ENCODE measurements at regions not wholly inside any gene's neighbourhood (a gene's known extent, or its start where the extent isn't known, plus 50 kb on each side); places are given as distances from the start of the nearest gene placed in this dataset.
"Not testable (repeated sequence)": the region's sequence is repeated elsewhere in the genome, so short reads cannot be mapped to it uniquely, and the experiment has no call there.

GRCh38 chr2:16382451-16382850, 283.2 kb downstream of the CYRIA start:
- no peak for ATAC-seq
- no peak for TF ChIP-seq ARNTL (CRISPR knock-in tag; IDR thresholded peaks at IDR 0.05; ENCODE audit: borderline replicate concordance, low read depth)
- TF ChIP-seq, protein P1, sequence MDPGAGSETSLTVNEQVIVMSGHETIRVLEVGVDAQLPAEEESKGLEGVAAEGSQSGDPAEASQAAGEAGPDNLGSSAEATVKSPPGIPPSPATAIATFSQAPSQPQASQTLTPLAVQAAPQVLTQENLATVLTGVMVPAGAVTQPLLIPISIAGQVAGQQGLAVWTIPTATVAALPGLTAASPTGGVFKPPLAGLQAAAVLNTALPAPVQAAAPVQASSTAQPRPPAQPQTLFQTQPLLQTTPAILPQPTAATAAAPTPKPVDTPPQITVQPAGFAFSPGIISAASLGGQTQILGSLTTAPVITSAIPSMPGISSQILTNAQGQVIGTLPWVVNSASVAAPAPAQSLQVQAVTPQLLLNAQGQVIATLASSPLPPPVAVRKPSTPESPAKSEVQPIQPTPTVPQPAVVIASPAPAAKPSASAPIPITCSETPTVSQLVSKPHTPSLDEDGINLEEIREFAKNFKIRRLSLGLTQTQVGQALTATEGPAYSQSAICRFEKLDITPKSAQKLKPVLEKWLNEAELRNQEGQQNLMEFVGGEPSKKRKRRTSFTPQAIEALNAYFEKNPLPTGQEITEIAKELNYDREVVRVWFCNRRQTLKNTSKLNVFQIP (CRISPR knock-in tag; IDR thresholded peaks at IDR 0.05; ENCODE audit: borderline replicate concordance, low read depth), result no peak
- TF ChIP-seq ZNF8 (CRISPR knock-in tag; IDR thresholded peaks at IDR 0.05), result no peak
- no peak for TF ChIP-seq ZNF565 (CRISPR knock-in tag; conservative IDR thresholded peaks at IDR 0.05; ENCODE audit: low read depth)
- no peak for TF ChIP-seq GLIS3 (CRISPR knock-in tag; IDR thresholded peaks at IDR 0.05)
- no peak for TF ChIP-seq ZNF70 (CRISPR knock-in tag; IDR thresholded peaks at IDR 0.05)
- TF ChIP-seq ZC3H10 (CRISPR knock-in tag; IDR thresholded peaks at IDR 0.05), result no peak
- TF ChIP-seq OSR1 (CRISPR knock-in tag; IDR thresholded peaks at IDR 0.05), result no peak
- TF ChIP-seq TOX (CRISPR knock-in tag; IDR thresholded peaks at IDR 0.05; ENCODE audit: borderline replicate concordance), result no peak
- TF ChIP-seq, protein P2, sequence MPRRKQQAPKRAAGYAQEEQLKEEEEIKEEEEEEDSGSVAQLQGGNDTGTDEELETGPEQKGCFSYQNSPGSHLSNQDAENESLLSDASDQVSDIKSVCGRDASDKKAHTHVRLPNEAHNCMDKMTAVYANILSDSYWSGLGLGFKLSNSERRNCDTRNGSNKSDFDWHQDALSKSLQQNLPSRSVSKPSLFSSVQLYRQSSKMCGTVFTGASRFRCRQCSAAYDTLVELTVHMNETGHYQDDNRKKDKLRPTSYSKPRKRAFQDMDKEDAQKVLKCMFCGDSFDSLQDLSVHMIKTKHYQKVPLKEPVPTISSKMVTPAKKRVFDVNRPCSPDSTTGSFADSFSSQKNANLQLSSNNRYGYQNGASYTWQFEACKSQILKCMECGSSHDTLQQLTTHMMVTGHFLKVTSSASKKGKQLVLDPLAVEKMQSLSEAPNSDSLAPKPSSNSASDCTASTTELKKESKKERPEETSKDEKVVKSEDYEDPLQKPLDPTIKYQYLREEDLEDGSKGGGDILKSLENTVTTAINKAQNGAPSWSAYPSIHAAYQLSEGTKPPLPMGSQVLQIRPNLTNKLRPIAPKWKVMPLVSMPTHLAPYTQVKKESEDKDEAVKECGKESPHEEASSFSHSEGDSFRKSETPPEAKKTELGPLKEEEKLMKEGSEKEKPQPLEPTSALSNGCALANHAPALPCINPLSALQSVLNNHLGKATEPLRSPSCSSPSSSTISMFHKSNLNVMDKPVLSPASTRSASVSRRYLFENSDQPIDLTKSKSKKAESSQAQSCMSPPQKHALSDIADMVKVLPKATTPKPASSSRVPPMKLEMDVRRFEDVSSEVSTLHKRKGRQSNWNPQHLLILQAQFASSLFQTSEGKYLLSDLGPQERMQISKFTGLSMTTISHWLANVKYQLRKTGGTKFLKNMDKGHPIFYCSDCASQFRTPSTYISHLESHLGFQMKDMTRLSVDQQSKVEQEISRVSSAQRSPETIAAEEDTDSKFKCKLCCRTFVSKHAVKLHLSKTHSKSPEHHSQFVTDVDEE (CRISPR knock-in tag; IDR thresholded peaks at IDR 0.05), result no peak

DNA sequence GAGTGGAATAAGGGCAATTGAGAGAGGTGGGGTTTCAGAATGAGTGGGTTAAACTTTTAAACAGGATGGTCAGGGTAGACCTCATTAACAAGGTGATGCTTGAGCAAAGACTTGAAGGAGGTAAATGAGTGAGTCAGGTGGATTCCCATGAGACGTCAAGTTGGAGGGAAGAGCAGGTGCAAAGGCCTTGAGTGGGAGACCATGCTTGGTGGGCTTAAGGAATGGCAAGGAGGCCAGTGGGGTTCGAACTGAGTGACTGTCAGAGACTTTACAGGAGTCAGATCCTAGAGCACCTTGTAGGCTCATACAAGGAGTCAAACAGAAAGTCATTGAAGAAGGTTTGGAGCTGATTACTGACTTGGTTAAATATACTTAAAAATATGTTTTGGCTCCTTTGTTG, 284.1 kb downstream of the CYRIA start:
- no peak for ATAC-seq
- TF ChIP-seq ZNF565 (CRISPR knock-in tag; conservative IDR thresholded peaks at IDR 0.05; ENCODE audit: low read depth) (no peak), PPARA (CRISPR knock-in tag; IDR thresholded peaks at IDR 0.05; ENCODE audit: borderline replicate concordance) (no peak), PATZ1 (CRISPR knock-in tag; IDR thresholded peaks at IDR 0.05; ENCODE audit: borderline replicate concordance) (no peak), CREB5 (CRISPR knock-in tag; IDR thresholded peaks at IDR 0.05; ENCODE audit: low read depth) (no peak), TCF4 (CRISPR knock-in tag; IDR thresholded peaks at IDR 0.05; ENCODE audit: borderline replicate concordance) (no peak), BACH2 (CRISPR knock-in tag; IDR thresholded peaks at IDR 0.05; ENCODE audit: borderline replicate concordance) (no peak), ESRRG (CRISPR knock-in tag; IDR thresholded peaks at IDR 0.05) (no peak), CSDC2 (CRISPR knock-in tag; IDR thresholded peaks at IDR 0.05) (no peak), ISL1 (CRISPR knock-in tag; IDR thresholded peaks at IDR 0.05) (no peak), ZFP3 (CRISPR knock-in tag; IDR thresholded peaks at IDR 0.05) (no peak), OSR1 (CRISPR knock-in tag; IDR thresholded peaks at IDR 0.05) (no peak), ARNTL (CRISPR knock-in tag; IDR thresholded peaks at IDR 0.05; ENCODE audit: borderline replicate concordance, low read depth) (no peak), GLIS3 (CRISPR knock-in tag; IDR thresholded peaks at IDR 0.05) (no peak), RARB (CRISPR knock-in tag; IDR thresholded peaks at IDR 0.05) (no peak), ZFP30 (CRISPR knock-in tag; IDR thresholded peaks at IDR 0.05) (no peak), TOX (CRISPR knock-in tag; IDR thresholded peaks at IDR 0.05; ENCODE audit: borderline replicate concordance) (no peak)

- ATAC-seq, result not testable (repeated sequence)
Observed at GRCh38 chr2:16379901-16380300, 285.7 kb downstream of the CYRIA start.

GRCh38 chr2:16379061-16379460, 286.6 kb downstream of the CYRIA start:
- not testable (repeated sequence) for ATAC-seq

DNA sequence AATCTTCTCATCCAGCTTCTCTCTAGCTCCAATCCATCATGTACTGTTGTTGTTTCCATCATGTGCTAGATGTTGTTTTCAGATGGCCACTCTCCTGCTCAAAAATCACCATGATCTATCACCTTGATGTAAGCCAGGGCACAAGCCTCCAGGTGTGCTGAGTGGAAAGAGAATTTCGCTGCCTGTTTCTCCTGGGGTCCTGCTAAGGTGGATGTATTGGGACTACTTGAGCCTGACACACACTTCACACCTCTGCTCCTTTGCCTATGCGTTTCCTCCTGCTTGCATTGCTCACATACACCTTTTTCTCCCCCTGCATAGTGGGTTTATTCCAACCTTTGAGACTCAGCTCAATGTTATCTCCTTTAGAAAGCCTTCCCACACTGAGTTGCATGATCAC, 287.6 kb downstream of the CYRIA start:
- TF ChIP-seq CREB5 (CRISPR knock-in tag; IDR thresholded peaks at IDR 0.05; ENCODE audit: low read depth), result no peak
- no peak for TF ChIP-seq PATZ1 (CRISPR knock-in tag; IDR thresholded peaks at IDR 0.05; ENCODE audit: borderline replicate concordance)
- TF ChIP-seq PPARA (CRISPR knock-in tag; IDR thresholded peaks at IDR 0.05; ENCODE audit: borderline replicate concordance), result no peak
- TF ChIP-seq ISL1 (CRISPR knock-in tag; IDR thresholded peaks at IDR 0.05), result no peak
- no peak for TF ChIP-seq CSDC2 (CRISPR knock-in tag; IDR thresholded peaks at IDR 0.05)
- no peak for TF ChIP-seq ZFP3 (CRISPR knock-in tag; IDR thresholded peaks at IDR 0.05)
- no peak for TF ChIP-seq ESRRG (CRISPR knock-in tag; IDR thresholded peaks at IDR 0.05)
- no peak for TF ChIP-seq CSRNP3 (CRISPR knock-in tag; IDR thresholded peaks at IDR 0.05)

More for the DNA sequence above, 287.6 kb downstream of the CYRIA start:
- no peak for ATAC-seq
